Naive thymus-derived CD8-positive, alpha-beta T cell (primary cell): ENCODE measurements at regions not wholly inside any gene's neighbourhood (a gene's known extent, or its start where the extent isn't known, plus 50 kb on each side); places are given as distances from the start of the nearest gene placed in this dataset.

Source experiments
- ATAC-seq, 2 donors: fragments of 150-1000 bp; cut with Tn5 transposase in 1 of 2; sonication (Bioruptor Pico), chemical (Tn5 transposase) in 1 of 2; 1 replicate in 1 of 2; 2 replicates in 1 of 2; pipeline ENCODE4 v1.10.0; 2021; ENCODE audit warnings: mild to moderate bottlenecking in 2 of 2, moderate library complexity in 2 of 2
- POLR2A ChIA-PET: fragments of 350-600 bp; sonication (Branson Sonifier 250); formaldehyde crosslinking; loops from one replicate; lab custom pipeline; 2021; ENCODE audit warnings: antibody characterized with exemption; lab: Charles Lee
- DNase-seq, 10 donors: peaks; one replicate each; pipeline versions ENCODE4 v3.0.0 to v3.0.0-alpha.2; 2020 to 2022
- H3K27ac Mint-ChIP-seq, 10 donors: one replicate each; pipeline ENCODE4 v1.8.0; 2020 to 2022; ENCODE audit warnings: mild to moderate bottlenecking in 10 of 10, mixed read lengths in 10 of 10, moderate library complexity in 4 of 10, inconsistent platforms in 1 of 10
- H3K27me3 Mint-ChIP-seq, 5 donors: one replicate each; pipeline ENCODE4 v1.8.0; 2021 to 2022; ENCODE audit warnings: mixed read lengths in 5 of 5
- H3K36me3 Mint-ChIP-seq, 3 donors: one replicate each; pipeline ENCODE4 v1.8.0; 2020 to 2022; ENCODE audit warnings: mixed read lengths in 3 of 3, mild to moderate bottlenecking in 2 of 3, inconsistent platforms in 1 of 3
- H3K4me1 Mint-ChIP-seq, 4 donors: one replicate each; pipeline ENCODE4 v1.8.0; 2021 to 2022; ENCODE audit warnings: mixed read lengths in 4 of 4
- H3K4me3 Mint-ChIP-seq, 10 donors: one replicate each; pipeline ENCODE4 v1.8.0; 2020 to 2022; ENCODE audit warnings: mild to moderate bottlenecking in 10 of 10, mixed read lengths in 10 of 10, moderate library complexity in 6 of 10, inconsistent platforms in 1 of 10
- H3K9me3 Mint-ChIP-seq, 9 donors: one replicate each; pipeline ENCODE4 v1.8.0; 2020 to 2022; ENCODE audit warnings: mixed read lengths in 9 of 9, mild to moderate bottlenecking in 3 of 9, inconsistent platforms in 1 of 9, moderate library complexity in 1 of 9

DNA sequence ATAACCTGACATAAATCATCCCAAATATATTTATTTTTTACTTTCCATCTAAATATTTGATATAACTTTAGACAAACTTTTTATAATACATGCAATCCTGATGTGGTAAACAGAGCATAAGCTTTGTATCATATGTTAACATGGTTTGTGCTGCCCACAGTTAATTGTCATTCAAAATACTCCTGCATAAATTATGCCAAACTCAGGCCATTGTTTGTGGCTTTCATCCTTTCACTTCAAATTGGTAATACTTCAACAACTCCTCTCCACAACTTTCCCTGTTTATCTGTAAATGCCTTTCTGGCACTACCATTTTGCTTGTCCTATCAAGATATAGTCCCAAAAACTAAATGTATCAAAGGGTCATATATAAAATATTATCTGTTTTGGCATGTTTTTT, 586.7 kb downstream of the HINT1 start:
- Mint-ChIP-seq H3K4me3 (no peak overlapping the region), H3K27me3 (peaks cover 1 to 7% (median 5%) of the 10 kb centered on the region in 5 donors), H3K36me3 (no peaks in the 10 kb centered on the region), H3K9me3 (peaks cover 0 to 3% (median 0%) of the 10 kb centered on the region in 9 donors), H3K27ac (no peak overlapping the region), H3K4me1 (no peaks in the 10 kb centered on the region)
- no peak for DNase-seq
- POLR2A ChIA-PET = no interaction called here
- ATAC-seq = no peak

DNA sequence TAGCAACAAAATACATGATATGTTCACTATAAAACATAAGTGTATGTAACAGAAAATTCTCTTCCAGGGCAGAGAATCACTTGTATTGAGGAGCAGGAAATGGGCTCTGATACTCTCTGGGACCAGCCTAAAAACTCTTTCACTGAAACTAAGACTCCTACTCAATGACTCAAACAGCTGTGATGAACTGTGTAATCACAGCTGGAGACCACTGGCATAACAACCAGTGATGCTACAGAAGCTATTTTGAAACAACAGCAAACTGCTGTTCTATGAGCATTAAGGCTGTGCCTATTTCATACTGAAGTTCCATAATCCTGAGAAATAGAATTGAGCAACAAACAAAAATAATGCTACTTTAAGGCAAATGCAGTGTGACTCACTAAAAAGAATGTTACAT, 594.0 kb downstream of the HINT1 start:
- Mint-ChIP-seq H3K4me1 (no peaks in the 10 kb centered on the region), H3K4me3 (no peak overlapping the region), H3K9me3 (peaks cover 0 to 4% (median 0%) of the 10 kb centered on the region in 9 donors), H3K27me3 (peaks cover 0 to 9% (median 1%) of the 10 kb centered on the region in 5 donors), H3K27ac (no peak overlapping the region), H3K36me3 (no peaks in the 10 kb centered on the region)
- DNase-seq (no peak), ATAC-seq (no peak)
- POLR2A ChIA-PET = no interaction called here

GRCh38 chr5:130568791-130569190, 596.3 kb downstream of the HINT1 start:
- POLR2A ChIA-PET = no interaction called here
- no peak for ATAC-seq
- H3K4me3 Mint-ChIP-seq = no peak overlapping the region
- DNase-seq = no peak
- peaks cover 0 to 5% (median 0%) of the 10 kb centered on the region in 3 donors for H3K36me3 Mint-ChIP-seq
- H3K9me3 Mint-ChIP-seq = peaks cover 0 to 9% (median 2%) of the 10 kb centered on the region in 9 donors
- H3K27me3 Mint-ChIP-seq = peaks cover 0 to 12% (median 4%) of the 10 kb centered on the region in 5 donors
- H3K27ac Mint-ChIP-seq = no peak overlapping the region
- H3K4me1 Mint-ChIP-seq = no peaks in the 10 kb centered on the region

- DNase-seq (no peak), ATAC-seq (no peak)
- H3K9me3 Mint-ChIP-seq = peaks cover 0 to 26% (median 12%) of the 10 kb centered on the region in 9 donors
- peaks cover 0 to 10% (median 0%) of the 10 kb centered on the region in 5 donors for H3K27me3 Mint-ChIP-seq
- H3K36me3 Mint-ChIP-seq = peaks cover 0 to 14% (median 0%) of the 10 kb centered on the region in 3 donors
- no peaks in the 10 kb centered on the region for H3K4me1 Mint-ChIP-seq
- H3K4me3 Mint-ChIP-seq = no peak overlapping the region
- no peak overlapping the region for H3K27ac Mint-ChIP-seq
- POLR2A ChIA-PET = no interaction called here
Observed at GRCh38 chr5:130555429-130555828, 609.6 kb downstream of the HINT1 start.

DNA sequence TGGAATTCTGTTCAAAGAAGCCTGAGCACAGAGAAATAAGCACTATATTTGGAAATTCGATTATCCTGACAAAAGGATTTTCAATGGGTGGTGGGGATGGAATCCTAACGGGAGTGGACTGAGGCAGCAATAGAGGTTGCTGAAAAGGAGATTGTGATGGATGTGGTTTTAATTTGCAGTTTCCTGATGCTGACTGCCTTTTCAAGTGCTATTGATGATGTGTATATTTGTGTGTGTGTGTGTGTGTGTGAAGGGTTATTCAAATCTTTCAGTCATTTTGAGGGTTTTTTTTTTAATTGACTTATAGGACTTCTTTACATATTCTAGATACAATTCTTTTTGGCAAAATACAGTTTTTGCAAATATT, 614.5 kb downstream of the HINT1 start:
- Mint-ChIP-seq H3K27me3 (peaks cover 1 to 25% (median 3%) of the 10 kb centered on the region in 5 donors), H3K4me3 (no peak overlapping the region), H3K36me3 (peaks cover 0 to 2% (median 0%) of the 10 kb centered on the region in 3 donors), H3K4me1 (no peaks in the 10 kb centered on the region), H3K9me3 (peaks cover 0 to 21% (median 8%) of the 10 kb centered on the region in 9 donors), H3K27ac (no peak overlapping the region)
- ATAC-seq (no peak), DNase-seq (no peak)
- POLR2A ChIA-PET = no interaction called here

- Mint-ChIP-seq H3K4me1 (no peaks in the 10 kb centered on the region), H3K9me3 (peaks cover 0 to 26% (median 12%) of the 10 kb centered on the region in 9 donors), H3K36me3 (peaks cover 0 to 7% (median 0%) of the 10 kb centered on the region in 3 donors), H3K27me3 (peaks cover 1 to 25% (median 3%) of the 10 kb centered on the region in 5 donors), H3K27ac (no peak overlapping the region), H3K4me3 (no peak overlapping the region)
- DNase-seq (no peak), ATAC-seq (no peak)
- POLR2A ChIA-PET = no interaction called here
Observed at GRCh38 chr5:130549884-130550561, 615.0 kb downstream of the HINT1 start.

DNA sequence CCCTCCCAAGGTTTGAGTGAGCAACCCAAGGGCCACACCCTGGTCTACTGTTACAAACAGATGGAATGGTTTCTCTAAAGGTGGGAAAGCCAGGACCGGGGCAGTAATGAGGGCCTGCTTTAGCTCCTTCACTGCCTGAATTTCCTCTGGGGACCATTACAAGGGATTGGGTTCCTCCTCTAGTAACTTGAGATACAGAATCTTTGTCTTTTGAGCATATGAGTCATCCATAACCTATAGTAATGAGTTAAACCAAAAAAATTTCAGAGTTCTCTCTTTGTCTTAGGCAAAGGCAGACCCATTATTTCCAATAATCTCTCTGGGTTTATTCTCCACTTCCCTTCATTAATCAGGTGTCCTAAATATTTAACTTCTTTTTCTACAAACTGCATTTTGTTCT, 618.8 kb downstream of the HINT1 start:
- Mint-ChIP-seq H3K27ac (no peak overlapping the region), H3K27me3 (peaks cover 0 to 25% (median 3%) of the 10 kb centered on the region in 5 donors), H3K4me3 (no peak overlapping the region), H3K36me3 (peaks cover 0 to 12% (median 0%) of the 10 kb centered on the region in 3 donors), H3K4me1 (no peaks in the 10 kb centered on the region), H3K9me3 (peaks cover 0 to 36% (median 16%) of the 10 kb centered on the region in 9 donors)
- DNase-seq (no peak), ATAC-seq (no peak)
- POLR2A ChIA-PET = no interaction called here

DNA sequence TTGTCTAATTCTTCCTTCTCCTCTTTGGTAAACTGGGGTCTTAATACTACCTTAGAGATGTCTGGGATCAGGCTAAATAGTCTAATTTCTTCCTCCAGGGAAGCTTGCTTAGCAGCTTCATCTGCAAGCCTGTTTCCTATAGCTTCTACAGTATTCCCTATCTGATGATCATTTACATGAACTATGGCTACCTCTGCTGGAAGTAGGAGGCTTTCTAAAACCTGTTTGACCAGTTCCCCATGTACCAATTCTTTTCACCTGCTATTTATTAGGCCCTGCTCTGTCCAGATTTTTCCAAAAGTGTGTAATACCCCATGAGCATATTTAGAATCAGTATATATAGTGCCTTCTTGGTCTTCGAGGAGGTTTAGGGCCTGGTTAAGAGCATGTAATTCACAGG, 619.8 kb downstream of the HINT1 start:
- H3K27me3 Mint-ChIP-seq = peaks cover 0 to 24% (median 3%) of the 10 kb centered on the region in 5 donors
- H3K9me3 Mint-ChIP-seq = peaks cover 0 to 36% (median 16%) of the 10 kb centered on the region in 9 donors
- ATAC-seq (no peak), DNase-seq (no peak)
- no peak overlapping the region for H3K27ac Mint-ChIP-seq
- POLR2A ChIA-PET = no interaction called here
- no peaks in the 10 kb centered on the region for H3K4me1 Mint-ChIP-seq
- peaks cover 0 to 12% (median 0%) of the 10 kb centered on the region in 3 donors for H3K36me3 Mint-ChIP-seq
- H3K4me3 Mint-ChIP-seq = no peak overlapping the region

DNA sequence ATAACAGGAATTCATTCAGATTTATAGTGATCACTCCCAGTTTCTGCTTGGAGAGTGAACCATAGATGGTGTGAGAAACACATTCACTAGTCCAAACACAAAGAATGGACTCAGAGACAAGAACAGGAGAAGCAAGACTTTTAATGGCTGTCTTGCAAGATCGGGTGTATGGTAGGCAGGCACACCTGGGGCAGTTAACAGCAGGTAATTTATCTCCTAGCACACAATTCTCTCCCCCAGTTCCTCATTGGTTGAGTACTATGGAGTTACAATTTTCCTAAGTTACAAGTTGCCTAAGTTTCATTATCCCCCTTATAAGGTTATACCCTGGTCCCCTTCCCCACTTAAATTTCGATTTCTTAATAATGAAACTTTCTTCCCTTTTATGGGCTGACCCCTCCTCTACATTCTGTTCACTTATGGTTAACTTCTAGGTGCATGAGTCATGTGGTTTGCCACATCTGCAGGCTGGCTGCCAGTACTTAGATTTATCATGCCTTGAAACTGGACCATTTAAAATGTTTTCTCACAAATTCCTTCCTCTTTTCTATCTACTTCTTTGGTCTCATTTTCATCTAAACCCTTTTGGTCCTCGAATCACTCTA, 623.3 kb downstream of the HINT1 start:
- ATAC-seq = no peak

GRCh38 chr5:130536691-130537090, 628.4 kb downstream of the HINT1 start:
- Mint-ChIP-seq H3K36me3 (no peaks in the 10 kb centered on the region), H3K9me3 (peaks cover 0 to 10% (median 0%) of the 10 kb centered on the region in 9 donors), H3K4me1 (no peaks in the 10 kb centered on the region), H3K27ac (no peak overlapping the region), H3K27me3 (peaks cover 0 to 10% (median 4%) of the 10 kb centered on the region in 5 donors), H3K4me3 (no peak overlapping the region)
- DNase-seq = no peak
- POLR2A ChIA-PET = no interaction called here
- no peak for ATAC-seq

More for the DNA sequence above, 623.3 kb downstream of the HINT1 start:
- no peak for DNase-seq
- POLR2A ChIA-PET = no interaction called here
- Mint-ChIP-seq H3K27me3 (peaks cover 0 to 7% (median 1%) of the 10 kb centered on the region in 5 donors), H3K27ac (no peak overlapping the region), H3K4me3 (no peak overlapping the region), H3K36me3 (peaks cover 0 to 12% (median 0%) of the 10 kb centered on the region in 3 donors), H3K4me1 (no peaks in the 10 kb centered on the region), H3K9me3 (peaks cover 0 to 27% (median 10%) of the 10 kb centered on the region in 9 donors)

- no peak for DNase-seq
- no peak for ATAC-seq
- no peaks in the 10 kb centered on the region for H3K4me1 Mint-ChIP-seq
- H3K27me3 Mint-ChIP-seq = peaks cover 0 to 10% (median 4%) of the 10 kb centered on the region in 5 donors
- no peak overlapping the region for H3K27ac Mint-ChIP-seq
- POLR2A ChIA-PET = no interaction called here
- peaks cover 0 to 10% (median 0%) of the 10 kb centered on the region in 9 donors for H3K9me3 Mint-ChIP-seq
- no peak overlapping the region for H3K4me3 Mint-ChIP-seq
- H3K36me3 Mint-ChIP-seq = no peaks in the 10 kb centered on the region
Observed at GRCh38 chr5:130532786-130533185, 628.5 kb downstream of the CHSY3 start.

GRCh38 chr5:130529511-130530485, 625.5 kb downstream of the CHSY3 start:
- Mint-ChIP-seq H3K4me1 (no peaks in the 10 kb centered on the region), H3K36me3 (no peaks in the 10 kb centered on the region), H3K9me3 (peaks cover 0 to 5% (median 0%) of the 10 kb centered on the region in 9 donors), H3K27ac (peak overlapping the region in 1 of 10 donors; percentile 74), H3K27me3 (peaks cover 0 to under 1% (median 0%) of the 10 kb centered on the region in 5 donors), H3K4me3 (no peak overlapping the region)
- no peak for ATAC-seq
- no peak for DNase-seq
- POLR2A ChIA-PET = no interaction called here
